Limb (tissue), 2 donors: ENCODE measurements at regions not wholly inside any gene's neighbourhood (a gene's known extent, or its start where the extent isn't known, plus 50 kb on each side); places are given as distances from the start of the nearest gene placed in this dataset.
"Not testable (repeated sequence)": the region's sequence is repeated elsewhere in the genome, so short reads cannot be mapped to it uniquely, and the experiment has no call there.

Source experiments
- DNase-seq, 2 donors: peaks; one replicate each; pipeline ENCODE4 v3.0.0-alpha.2; 2016; ENCODE audit errors: extremely low spot score in 2 of 2

- DNase-seq, result no peak
Observed at GRCh38 chr7:20839196-20839735, 52.6 kb upstream of the SP8 start.

GRCh38 chr7:20839987-20840386, 53.3 kb upstream of the SP8 start:
- DNase-seq, result no peak

- DNase-seq, result no peak
Observed at GRCh38 chr7:20846791-20847190, 60.1 kb upstream of the SP8 start.

- no peak for DNase-seq
Observed at GRCh38 chr7:20858951-20859350, 72.3 kb upstream of the SP8 start.

DNA sequence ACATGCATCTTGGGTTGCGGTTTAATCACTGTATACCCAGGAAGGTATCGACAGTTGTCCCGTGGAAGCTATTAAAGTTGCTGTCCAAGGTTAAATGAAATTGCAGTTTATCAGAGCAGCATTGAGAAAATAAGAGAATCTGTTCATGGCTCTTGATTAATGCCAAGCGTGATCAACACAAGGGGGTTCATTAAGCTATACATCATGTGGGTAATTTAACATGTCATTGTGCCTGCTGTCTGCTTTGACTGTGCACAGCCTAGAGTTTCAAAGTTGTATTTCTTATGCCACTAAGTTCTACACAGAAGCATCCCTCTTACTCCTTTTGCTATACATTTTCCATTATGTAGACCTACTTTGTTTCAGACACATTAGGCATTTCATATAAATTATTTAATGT, 74.8 kb upstream of the SP8 start:
- DNase-seq, result no peak

- DNase-seq, result no peak
Observed at GRCh38 chr7:20862554-20862953, 75.9 kb upstream of the SP8 start.

- no peak for DNase-seq
Observed at GRCh38 chr7:20864221-20864620, 77.5 kb upstream of the SP8 start.

DNA sequence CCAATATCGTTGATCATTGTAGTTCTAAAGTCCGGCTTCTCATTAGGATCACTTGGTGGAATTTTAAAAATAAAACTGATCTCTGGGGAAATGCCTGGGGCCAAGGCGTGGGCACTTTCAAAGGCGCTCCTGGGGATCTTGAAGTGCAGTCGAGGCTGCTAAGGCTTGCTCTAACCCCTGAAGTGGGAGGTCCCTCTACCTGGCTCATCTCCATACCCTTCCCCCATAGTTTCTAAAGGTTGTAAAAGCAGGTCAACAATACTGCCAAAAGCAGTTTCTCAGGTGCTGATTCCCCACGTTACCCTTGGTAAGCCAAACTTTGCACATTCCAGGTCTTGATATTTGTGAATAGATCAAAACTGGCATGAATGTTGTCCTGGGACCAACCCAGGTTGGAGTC, 79.0 kb upstream of the SP8 start:
- no peak for DNase-seq

DNA sequence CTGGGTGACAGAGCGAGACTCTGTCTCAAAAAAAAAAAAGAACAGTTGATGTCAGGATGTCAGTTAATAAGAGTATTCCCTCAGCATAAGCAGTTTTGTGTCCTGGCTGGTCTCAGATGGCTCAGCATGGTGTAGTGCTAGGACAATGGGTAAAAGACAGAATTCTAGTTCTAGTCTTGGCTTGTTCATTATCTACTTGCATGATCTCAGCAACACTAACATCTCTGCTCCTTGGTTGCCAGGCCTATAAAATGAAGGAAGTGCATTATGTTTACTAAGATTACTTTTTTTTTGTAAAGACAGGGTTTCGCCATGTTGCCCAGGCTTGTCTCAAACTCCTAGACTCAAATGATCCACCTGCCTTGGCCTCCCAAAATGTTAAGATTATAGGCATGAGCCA, 84.3 kb upstream of the SP8 start:
- no peak for DNase-seq

- DNase-seq, result no peak
Observed at GRCh38 chr7:20892776-20893175, 106.1 kb upstream of the SP8 start.

DNA sequence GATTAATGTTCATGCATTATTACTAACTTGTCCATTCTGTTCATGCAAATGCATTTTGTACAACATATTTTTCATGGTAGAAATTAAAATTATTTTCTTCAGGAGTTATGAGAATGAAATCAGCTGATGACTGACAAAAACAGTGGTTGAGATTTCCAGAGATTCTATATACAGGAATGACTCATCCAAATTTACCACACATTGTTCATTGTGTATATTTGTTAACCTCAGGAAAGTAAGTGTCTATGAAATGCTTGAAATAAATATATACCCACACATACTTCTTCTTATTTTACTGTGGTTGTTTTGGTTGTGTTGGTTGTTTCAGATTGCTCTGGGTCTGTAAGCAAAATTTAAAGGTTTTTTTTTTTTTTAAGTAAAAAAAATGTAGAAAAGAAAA, 108.1 kb upstream of the SP8 start:
- DNase-seq, result no peak

DNA sequence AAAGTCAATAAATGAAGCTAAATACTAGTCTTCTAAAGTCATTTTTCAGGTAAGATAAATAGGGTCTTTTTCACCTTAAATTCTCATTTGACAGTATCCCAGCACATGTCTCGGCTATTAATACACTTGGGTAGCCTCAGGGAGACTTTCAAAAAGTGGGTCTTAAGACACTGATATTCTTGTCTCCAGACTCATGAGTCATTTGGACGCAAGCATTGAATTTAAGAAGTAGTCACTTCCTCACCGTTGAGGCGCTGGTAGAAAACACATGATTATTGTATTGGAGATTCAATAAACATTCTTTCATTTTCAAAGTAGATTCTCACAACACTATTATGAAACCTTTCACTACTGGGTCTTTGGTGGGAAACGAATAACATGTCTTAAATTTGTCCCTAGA, 108.9 kb upstream of the SP8 start:
- no peak for DNase-seq

GRCh38 chr7:20896996-20897395, 110.3 kb upstream of the SP8 start:
- DNase-seq, result no peak

- DNase-seq, result no peak
Observed at GRCh38 chr7:20906801-20907453, 120.2 kb upstream of the SP8 start.

DNA sequence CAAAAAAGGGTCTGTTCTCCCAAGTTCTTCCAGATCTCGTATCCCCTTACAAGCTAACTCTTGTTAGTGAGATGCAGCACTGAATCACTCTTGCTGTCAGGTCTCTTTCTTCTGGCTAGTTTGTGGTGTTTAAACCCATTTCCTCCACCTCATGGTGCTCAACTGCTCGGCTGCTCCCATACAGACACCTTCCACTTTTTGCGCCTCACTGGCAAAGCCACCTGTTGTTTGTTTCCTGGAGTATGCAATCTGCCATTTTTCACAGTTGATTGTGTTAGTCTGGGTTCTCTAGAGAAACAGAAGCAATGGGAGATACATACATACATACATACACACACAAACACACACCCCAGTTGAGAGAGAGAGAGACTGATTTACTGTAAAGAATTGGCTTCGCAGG, 124.4 kb upstream of the SP8 start:
- DNase-seq, result no peak

DNA sequence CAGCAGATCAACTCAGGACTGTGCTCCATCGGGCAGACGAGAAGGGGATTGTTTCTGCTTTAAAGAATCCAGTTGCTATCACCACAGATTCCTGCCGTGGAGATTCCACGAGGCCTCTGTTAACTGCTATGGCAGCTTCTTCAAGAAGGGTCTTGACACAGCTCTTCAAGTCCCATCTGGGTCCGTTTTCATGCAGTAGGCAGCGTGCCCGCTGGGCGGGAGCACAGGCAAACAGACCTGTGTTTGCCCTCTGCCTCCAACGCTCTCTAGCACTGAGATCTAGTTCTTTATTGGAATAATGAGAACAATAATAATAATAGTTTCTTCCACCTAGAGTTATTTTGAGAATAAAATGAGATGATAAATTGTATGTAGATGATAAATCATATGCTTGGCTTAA, 127.2 kb upstream of the SP8 start:
- DNase-seq, result no peak

GRCh38 chr7:20916311-20916710, 129.6 kb upstream of the SP8 start:
- no peak for DNase-seq

DNA sequence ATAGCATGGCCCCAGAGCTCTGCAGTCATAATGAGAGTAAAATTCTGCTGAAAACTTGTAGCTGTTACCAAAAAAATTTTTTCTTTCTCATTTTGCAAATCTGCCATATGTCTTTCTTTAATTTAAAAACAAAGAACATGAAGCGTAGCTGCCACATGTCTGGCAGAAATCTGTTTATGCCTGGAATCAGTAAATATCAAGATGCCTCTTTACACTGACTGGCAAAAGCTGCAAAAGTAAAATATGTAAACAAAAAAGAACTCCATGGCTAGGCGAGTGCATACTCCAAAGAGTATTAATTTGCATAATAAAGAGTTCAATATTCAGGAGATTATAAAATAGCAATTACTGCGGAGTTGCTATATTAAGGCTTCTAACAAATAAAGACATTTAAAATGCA, 130.9 kb upstream of the SP8 start:
- no peak for DNase-seq

- no peak for DNase-seq
Observed at GRCh38 chr7:20918156-20918555, 131.5 kb upstream of the SP8 start.

GRCh38 chr7:20927178-20927577, 140.5 kb upstream of the SP8 start:
- not testable (repeated sequence) for DNase-seq

GRCh38 chr7:20927976-20928375, 141.3 kb upstream of the SP8 start:
- no peak for DNase-seq

GRCh38 chr7:20929199-20929598, 142.5 kb upstream of the SP8 start:
- no peak for DNase-seq

- no peak for DNase-seq
Observed at GRCh38 chr7:20931739-20932138, 145.1 kb upstream of the SP8 start.
